Hematopoietic multipotent progenitor cell (in vitro differentiated cells): ENCODE measurements at regions not wholly inside any gene's neighbourhood (a gene's known extent, or its start where the extent isn't known, plus 50 kb on each side); places are given as distances from the start of the nearest gene placed in this dataset.

Experiments used
- DNase-seq, 3 donors: peaks; one replicate each; pipeline ENCODE4 v3.0.0-alpha.2; 2011 to 2015; ENCODE audit warnings: low read depth in 2 of 3, low spot score in 2 of 3

GRCh38 chr2:37832590-37833197 lies 92.4 kb upstream of the RMDN2 start:
- DNase-seq = peak; percentile 48 to 89 (median 76)

DNA sequence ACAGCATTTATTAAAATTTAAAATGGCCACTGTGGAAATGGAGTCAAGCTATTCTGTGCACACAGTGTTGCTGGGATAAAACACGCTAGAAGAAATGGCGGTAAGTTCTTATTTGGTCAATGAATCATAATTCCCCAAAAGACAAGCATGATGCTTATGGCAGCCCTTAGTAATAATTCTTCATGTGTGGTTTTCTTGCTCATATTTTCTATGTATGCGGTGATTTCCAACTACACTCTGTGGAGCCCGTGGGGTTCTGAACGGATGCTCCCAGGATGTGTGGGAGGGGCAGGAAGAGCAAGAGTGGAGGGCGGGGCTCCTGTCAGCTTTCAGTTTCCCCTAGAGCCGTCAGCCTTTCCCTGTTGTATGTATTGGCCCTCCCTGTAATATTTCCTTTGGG lies 91.7 kb upstream of the RMDN2 start:
- DNase-seq = no peak

GRCh38 chr2:37836270-37836669 lies 88.8 kb upstream of the RMDN2 start:
- no peak for DNase-seq

GRCh38 chr2:37836711-37837110 lies 88.4 kb upstream of the RMDN2 start:
- no peak for DNase-seq

DNA sequence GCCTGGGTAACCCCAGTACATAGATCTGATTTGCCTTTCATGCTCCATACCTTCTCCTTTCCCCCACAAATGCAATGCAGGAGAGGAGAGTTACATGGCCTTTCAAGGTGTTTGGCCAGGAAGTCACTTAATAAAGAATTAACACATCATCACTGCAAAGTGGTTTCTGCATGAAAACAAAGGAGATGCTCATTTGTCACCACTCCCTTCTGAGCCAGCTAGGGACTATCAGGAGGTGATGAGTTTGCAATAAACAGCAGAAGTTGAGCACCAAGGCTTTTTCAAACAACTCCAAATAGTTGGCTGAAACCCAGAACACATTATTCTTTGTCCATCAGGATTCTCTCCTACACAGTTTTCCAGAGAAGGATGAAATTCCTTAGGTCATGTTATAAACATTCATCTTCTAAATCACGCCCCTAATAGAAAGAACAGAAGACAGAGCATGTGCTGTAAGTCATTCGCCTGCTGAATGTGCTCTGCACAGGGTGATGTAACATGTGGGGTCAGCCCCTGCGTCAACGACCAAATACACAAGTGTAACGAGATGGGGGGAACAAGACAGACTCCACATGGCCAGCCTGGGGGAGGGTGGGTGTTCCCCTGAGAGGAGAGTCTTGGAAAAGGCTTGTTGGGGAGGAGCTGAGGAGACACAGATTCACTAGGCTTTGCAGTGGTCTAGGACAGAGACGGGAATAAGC lies 87.3 kb upstream of the RMDN2 start:
- DNase-seq = no peak

DNA sequence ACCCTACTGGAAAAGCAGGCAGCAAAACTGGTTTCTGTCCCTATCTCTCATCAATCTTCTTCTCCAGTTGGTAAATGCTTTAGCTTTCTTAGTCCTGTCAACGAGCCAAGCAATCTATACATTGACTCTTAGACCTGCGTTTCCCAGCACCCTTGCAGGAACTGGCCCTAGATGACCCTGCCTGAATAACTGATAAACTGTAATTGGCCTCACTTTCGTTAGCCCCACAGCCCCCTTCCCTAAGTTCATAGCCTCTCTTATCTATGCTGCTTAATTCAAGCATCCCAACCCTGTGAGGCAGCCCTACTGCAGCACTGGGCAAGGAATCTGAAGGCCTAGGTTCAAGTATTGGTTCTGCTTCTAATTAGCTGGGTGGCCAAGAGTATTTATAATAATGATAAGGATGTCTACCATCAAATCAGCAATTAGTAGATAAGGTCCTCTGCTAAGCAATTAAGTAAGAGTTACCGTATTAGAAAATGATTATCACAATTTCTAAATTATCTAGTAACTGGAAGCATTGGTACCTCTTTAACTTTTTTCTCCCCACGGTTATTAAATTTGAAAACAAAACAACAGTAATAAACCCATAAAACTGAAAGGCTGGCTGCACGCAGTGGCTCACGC lies 86.4 kb upstream of the RMDN2 start:
- no peak for DNase-seq

DNA sequence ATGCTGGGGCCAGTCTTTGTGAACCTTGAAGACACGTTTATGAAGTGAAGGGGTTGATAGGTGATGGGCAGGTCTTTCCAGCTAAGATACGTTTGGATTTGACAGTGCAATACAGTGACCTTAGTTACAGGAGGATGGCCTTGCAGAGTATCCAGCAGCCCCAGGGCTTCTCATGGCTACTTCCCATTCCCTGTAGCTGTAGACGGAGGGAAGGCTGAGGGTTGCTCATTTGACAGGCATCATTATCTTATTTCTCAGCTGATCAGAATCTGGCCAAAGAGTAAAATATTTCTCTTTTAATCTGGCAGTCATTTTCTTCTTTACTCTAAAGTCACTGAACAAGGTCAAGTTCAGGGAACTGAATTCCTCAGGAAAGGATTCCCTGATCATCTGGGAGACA lies 85.1 kb upstream of the RMDN2 start:
- no peak for DNase-seq

DNA sequence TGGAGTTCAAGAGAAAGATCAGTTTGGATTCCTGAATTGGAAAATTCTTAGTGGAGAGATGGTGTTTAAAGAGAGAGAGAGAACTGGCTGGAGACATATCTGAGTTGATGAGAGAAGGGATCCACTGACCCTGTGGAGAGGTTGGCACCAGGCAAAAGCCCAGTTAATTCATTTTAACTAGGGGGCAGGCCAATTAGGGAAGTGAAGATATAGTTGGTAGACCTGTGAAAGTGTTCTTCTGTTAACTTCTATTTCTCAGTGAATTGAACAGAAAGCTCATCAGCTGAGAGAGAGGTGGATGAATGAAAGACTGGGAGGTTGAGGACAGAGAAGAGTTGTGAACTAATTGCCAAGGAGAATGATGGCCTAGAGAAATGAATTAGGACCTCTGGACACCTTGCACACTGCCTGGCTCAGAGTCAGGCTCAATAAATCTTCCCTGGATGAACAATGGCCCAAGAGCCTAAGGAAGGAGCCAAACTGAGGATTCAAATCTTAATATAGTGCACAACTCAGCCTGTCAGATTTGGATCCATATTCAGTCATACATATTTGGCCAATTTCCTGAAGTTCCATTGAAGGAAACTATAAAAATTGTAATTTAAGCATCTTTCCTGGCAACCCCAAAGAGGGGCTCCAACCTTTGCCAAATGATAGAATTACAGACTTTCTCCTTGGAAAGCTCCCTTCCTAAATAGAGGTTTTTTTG lies 82.2 kb upstream of the RMDN2 start:
- no peak for DNase-seq

- DNase-seq = no peak
Observed at GRCh38 chr2:37843556-37843955, 81.5 kb upstream of the RMDN2 start.

DNA sequence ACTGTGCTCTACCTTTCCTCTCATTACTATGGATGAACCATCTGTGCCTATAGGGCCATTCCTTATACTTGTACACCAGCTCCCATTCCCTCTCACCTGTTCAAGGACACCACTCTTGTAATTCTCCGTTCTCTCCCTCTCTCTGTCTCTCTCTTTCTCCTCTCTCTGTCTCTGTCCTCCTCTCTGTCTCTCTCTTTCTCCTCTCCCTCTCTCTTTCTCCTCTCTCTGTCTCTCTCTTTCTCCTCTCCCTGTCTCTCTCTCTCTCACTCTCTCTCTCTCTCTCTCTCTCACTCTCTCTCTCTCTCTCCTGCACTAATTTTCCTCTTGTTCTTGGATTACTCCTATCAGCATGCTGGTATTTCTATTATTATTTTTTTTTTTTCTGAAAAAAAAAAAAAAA lies 78.9 kb upstream of the RMDN2 start:
- no peak for DNase-seq

DNA sequence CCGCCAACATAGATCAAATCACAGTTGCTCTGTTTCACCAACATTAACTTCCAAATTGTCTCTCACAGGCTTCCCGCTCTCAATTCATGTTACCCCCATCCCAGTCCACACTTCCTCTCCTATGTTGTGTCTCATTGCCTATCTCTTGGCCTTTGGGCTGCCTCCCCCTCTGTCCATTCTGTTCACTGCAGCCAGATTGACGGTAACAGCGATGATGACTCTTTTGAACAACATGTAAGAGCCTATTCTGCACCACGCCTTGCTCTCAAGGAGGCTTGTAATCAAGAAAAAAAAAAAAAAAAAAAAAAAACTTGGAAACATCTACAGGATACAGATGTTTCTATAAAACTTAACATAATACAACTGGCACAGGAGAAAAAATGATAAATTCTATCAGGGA lies 77.3 kb upstream of the RMDN2 start:
- no peak for DNase-seq

- DNase-seq = no peak
Observed at GRCh38 chr2:37848451-37848850, 76.6 kb upstream of the RMDN2 start.

GRCh38 chr2:37849911-37850310 lies 75.2 kb upstream of the RMDN2 start:
- no peak for DNase-seq

GRCh38 chr2:37851428-37851827 lies 73.7 kb upstream of the RMDN2 start:
- DNase-seq = peak in 1 of 3 donors; percentile 31

DNA sequence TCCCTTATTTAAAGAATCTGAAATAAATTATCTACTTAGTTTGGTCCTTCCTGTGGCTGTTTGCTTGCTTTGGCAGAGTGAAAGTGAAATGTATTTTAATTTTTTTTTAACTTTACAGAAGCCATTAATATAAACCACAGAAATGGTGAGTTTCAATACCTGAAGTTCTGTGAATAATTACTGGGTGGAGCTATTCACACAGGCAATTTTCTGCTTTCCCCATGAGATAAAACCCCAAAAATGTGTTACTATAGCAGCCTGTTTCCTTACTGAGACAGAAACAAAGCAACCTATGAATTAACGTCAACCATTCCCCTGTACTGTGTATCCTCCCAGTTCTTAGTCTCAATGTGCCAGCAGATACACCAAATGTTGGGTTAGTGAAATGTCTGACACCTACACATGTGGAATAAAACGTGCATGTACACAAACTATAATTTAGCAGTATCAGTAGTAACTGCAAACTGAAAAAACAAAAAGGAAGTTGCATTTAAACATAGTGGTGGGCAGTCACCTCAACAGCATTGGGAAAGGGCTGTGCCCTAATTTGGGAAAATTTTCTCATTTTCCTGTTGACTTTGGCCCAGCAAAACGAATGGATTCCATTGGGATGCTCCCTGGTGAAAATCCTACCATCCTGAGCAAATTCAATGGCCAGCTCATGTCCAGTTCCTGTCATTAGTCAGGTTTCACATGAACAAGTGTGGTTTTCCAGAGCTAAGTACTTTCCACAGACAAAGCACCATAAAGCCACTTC lies 73.1 kb upstream of the RMDN2 start:
- peak in 2 of 3 donors; percentile 44 to 70 for DNase-seq

- DNase-seq = no peak
Observed at GRCh38 chr2:37852585-37853014, 72.5 kb upstream of the RMDN2 start.

GRCh38 chr2:37854676-37855282 lies 70.3 kb upstream of the RMDN2 start:
- no peak for DNase-seq

DNA sequence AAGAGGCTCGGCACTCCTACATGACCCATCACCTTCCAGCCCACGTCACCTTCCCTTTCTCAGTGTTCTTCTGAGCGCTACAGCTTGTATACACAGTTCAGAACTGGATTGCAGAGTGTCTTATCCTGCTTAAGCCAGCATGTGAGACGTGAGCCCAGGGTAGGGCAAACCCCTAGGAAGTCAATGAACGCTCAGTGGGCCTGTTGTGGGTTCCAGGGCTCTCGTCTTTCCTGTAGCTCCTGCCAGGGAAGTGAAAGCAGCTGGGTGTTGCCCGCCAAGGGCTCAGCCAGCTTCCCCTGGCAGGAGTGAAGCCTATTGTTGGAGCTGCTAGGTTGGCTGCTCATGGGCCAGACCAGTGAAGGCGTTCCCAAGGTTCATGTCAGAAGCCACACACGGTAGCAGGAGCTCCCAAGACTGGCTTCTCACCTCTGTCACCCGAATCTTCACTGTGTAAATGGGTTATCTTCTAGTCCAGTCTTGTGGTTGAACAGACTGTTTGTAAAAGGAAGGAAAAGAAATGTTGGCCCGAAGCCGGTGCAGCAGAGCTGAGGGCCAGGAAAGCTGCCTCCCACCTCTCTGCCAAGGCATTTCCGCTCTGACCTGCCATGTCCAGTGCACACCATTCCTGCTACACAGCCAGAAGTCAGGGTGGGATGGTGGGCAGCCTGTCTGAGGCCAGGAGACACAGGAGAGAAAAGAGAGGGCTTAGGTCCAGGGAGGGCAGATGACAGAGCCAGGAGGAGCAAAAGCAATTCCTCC lies 69.6 kb upstream of the RMDN2 start:
- DNase-seq = peak in 2 of 3 donors; percentile 47 to 71

- DNase-seq = peak in 2 of 3 donors; percentile 31 to 59
Observed at GRCh38 chr2:37856101-37856751, 68.9 kb upstream of the RMDN2 start.
